ENCODE measurements at regions not wholly inside any gene's neighbourhood (a gene's known extent, or its start where the extent isn't known, plus 50 kb on each side); places are given as distances from the start of the nearest gene placed in this dataset.

GRCh38 chr9:124196814-124197176 lies 61.0 kb upstream of the NEK6 start:
- no peak for DNase-seq (ENCODE audit: low read depth in 1 of 2, low spot score in 1 of 2)
- H3K27me3 ChIP-seq (ENCODE audit: insufficient read depth, poor library complexity, severe bottlenecking), result no peaks in the 10 kb centered on the region
- H3K27ac ChIP-seq (replicated peaks), result peak overlapping the region; percentile 74
- TF ChIP-seq GABPA (IDR thresholded peaks at IDR 0.05; ENCODE audit: low read depth) (no peak), SPI1 (IDR thresholded peaks at IDR 0.05; ENCODE audit: borderline replicate concordance, low read depth) (no peak), POLR2AphosphoS5 (IDR thresholded peaks at IDR 0.05; ENCODE audit: low read depth) (no peak)
- TF ChIP-seq, protein P1, sequence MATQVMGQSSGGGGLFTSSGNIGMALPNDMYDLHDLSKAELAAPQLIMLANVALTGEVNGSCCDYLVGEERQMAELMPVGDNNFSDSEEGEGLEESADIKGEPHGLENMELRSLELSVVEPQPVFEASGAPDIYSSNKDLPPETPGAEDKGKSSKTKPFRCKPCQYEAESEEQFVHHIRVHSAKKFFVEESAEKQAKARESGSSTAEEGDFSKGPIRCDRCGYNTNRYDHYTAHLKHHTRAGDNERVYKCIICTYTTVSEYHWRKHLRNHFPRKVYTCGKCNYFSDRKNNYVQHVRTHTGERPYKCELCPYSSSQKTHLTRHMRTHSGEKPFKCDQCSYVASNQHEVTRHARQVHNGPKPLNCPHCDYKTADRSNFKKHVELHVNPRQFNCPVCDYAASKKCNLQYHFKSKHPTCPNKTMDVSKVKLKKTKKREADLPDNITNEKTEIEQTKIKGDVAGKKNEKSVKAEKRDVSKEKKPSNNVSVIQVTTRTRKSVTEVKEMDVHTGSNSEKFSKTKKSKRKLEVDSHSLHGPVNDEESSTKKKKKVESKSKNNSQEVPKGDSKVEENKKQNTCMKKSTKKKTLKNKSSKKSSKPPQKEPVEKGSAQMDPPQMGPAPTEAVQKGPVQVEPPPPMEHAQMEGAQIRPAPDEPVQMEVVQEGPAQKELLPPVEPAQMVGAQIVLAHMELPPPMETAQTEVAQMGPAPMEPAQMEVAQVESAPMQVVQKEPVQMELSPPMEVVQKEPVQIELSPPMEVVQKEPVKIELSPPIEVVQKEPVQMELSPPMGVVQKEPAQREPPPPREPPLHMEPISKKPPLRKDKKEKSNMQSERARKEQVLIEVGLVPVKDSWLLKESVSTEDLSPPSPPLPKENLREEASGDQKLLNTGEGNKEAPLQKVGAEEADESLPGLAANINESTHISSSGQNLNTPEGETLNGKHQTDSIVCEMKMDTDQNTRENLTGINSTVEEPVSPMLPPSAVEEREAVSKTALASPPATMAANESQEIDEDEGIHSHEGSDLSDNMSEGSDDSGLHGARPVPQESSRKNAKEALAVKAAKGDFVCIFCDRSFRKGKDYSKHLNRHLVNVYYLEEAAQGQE (IDR thresholded peaks at IDR 0.05; ENCODE audit: insufficient replicate concordance, low read depth), result no peak
- TF ChIP-seq, protein P2, sequence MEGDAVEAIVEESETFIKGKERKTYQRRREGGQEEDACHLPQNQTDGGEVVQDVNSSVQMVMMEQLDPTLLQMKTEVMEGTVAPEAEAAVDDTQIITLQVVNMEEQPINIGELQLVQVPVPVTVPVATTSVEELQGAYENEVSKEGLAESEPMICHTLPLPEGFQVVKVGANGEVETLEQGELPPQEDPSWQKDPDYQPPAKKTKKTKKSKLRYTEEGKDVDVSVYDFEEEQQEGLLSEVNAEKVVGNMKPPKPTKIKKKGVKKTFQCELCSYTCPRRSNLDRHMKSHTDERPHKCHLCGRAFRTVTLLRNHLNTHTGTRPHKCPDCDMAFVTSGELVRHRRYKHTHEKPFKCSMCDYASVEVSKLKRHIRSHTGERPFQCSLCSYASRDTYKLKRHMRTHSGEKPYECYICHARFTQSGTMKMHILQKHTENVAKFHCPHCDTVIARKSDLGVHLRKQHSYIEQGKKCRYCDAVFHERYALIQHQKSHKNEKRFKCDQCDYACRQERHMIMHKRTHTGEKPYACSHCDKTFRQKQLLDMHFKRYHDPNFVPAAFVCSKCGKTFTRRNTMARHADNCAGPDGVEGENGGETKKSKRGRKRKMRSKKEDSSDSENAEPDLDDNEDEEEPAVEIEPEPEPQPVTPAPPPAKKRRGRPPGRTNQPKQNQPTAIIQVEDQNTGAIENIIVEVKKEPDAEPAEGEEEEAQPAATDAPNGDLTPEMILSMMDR (IDR thresholded peaks at IDR 0.05; ENCODE audit: insufficient read depth, low read length), result no peak
- no peak overlapping the region for H3K4me3 ChIP-seq (replicated peaks; ENCODE audit: insufficient read depth, low read length)

DNA sequence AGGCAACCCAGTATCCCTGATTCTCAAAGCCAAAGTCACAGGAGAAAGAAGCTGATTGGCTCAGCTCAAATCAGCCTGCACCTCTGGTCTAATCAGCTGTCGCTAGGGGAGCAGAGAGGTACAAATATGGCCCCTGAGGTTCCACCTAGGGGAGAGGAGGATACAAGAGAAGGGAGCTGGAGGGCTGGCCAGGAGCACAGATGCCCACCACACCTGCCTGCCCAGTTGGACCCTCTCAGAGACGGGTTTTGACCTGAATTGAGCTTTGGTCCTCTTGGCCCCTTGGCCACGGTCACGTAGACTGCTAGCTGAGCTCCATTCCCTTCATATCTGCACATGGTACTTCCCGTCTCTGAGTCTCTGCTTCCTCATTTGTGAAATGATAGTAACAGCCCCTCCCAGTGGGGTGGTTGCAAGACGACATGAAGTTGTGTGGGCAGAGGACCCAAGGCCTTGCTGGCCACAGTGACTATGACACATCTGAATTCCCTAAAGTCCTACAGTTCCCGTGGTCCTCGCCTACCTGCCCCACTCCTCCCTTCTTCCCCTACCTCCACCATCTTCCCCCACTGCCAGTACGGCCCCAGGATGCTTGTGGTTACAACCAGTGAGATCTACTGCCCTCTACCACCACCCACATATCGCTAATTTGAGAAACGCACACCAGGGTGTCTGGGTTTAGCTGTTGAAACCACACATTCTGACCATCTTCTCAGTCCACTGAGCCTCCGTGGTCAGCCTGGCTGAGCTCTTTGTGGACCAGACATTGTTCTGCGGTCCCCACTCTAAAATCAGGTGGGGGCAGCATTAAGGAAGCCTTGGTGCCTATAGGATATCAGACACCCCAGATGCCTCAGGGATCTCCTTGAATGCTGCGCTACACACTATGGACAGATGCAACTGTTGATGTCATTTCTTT lies 60.3 kb upstream of the NEK6 start:
- no peak overlapping the region for H3K4me3 ChIP-seq (replicated peaks; ENCODE audit: insufficient read depth, low read length)
- DNase-seq (ENCODE audit: low read depth in 1 of 2, low spot score in 1 of 2), result peak; percentile 87 to 95
- peak overlapping the region; percentile 74 for H3K27ac ChIP-seq (replicated peaks)
- TF ChIP-seq, protein P1 (IDR thresholded peaks at IDR 0.05; ENCODE audit: insufficient replicate concordance, low read depth), result peak; percentile 44
- peak; percentile 66 for TF ChIP-seq POLR2AphosphoS5 (IDR thresholded peaks at IDR 0.05; ENCODE audit: low read depth)
- no peak for TF ChIP-seq GABPA (IDR thresholded peaks at IDR 0.05; ENCODE audit: low read depth)
- peak; percentile 93 for TF ChIP-seq SPI1 (IDR thresholded peaks at IDR 0.05; ENCODE audit: borderline replicate concordance, low read depth)
- TF ChIP-seq, protein P2 (IDR thresholded peaks at IDR 0.05; ENCODE audit: insufficient read depth, low read length), result no peak
- H3K27me3 ChIP-seq (ENCODE audit: insufficient read depth, poor library complexity, severe bottlenecking), result no peaks in the 10 kb centered on the region

DNA sequence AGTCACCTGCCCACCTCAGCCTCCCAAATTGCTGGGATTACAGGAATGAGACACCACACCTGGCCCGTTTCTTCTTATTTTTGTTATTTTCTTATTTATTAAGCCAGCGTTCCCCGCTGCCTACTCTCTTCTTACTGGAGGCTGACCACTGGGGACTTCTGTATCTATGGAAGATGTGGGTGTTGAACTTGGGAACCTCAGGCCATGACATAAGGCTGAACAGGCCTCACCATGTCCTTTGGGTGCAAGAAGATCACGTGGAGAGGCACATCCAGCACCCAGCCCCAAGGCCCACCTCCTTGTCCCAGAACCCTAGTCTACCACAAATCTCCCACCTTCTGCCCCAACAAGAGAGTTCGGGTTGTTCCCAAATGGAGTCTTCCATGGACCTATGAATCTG lies 59.4 kb upstream of the NEK6 start:
- no peak for TF ChIP-seq SPI1 (IDR thresholded peaks at IDR 0.05; ENCODE audit: borderline replicate concordance, low read depth)
- no peak for TF ChIP-seq POLR2AphosphoS5 (IDR thresholded peaks at IDR 0.05; ENCODE audit: low read depth)
- TF ChIP-seq, protein P2 (IDR thresholded peaks at IDR 0.05; ENCODE audit: insufficient read depth, low read length), result no peak
- TF ChIP-seq GABPA (IDR thresholded peaks at IDR 0.05; ENCODE audit: low read depth), result no peak
- TF ChIP-seq, protein P1 (IDR thresholded peaks at IDR 0.05; ENCODE audit: insufficient replicate concordance, low read depth), result no peak

More for the DNA sequence above, 59.4 kb upstream of the NEK6 start:
- H3K27ac ChIP-seq (replicated peaks), result no peak overlapping the region
- DNase-seq (ENCODE audit: low read depth in 1 of 2, low spot score in 1 of 2), result no peak
- no peak overlapping the region for H3K4me3 ChIP-seq (replicated peaks; ENCODE audit: insufficient read depth, low read length)
- H3K27me3 ChIP-seq (ENCODE audit: insufficient read depth, poor library complexity, severe bottlenecking), result no peaks in the 10 kb centered on the region
